Globus pallidus (tissue), 1 donor: ENCODE measurements at regions not wholly inside any gene's neighbourhood (a gene's known extent, or its start where the extent isn't known, plus 50 kb on each side); places are given as distances from the start of the nearest gene placed in this dataset.
A peak's percentile ranks its signal among the peaks of the same experiment; 100 is the strongest.

ENCODE experiments used
- DNase-seq: peaks from one replicate; pipeline ENCODE4 v3.0.0-alpha.2; 2015; ENCODE audit warnings: low spot score

DNA sequence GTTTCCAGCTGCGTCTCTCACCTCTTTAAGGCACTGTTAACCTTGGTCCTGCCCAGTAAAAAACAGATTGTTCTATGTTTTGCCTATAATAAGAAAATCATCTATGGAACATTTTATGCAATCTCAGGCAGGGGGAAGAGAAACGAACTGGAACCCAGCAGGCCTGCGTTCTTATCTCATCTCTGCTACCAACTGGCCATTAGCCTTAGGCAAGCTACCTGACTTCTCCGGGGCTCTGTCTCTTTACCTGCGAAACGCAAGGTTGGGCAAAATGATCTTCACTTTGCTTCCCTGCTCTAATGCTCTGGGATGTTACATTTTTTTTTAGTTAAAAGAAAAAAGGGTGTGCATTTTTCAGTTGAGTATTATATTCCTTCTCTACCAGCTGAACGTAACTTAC, 70.5 kb upstream of the WIPF1 start:
- no peak for DNase-seq

DNA sequence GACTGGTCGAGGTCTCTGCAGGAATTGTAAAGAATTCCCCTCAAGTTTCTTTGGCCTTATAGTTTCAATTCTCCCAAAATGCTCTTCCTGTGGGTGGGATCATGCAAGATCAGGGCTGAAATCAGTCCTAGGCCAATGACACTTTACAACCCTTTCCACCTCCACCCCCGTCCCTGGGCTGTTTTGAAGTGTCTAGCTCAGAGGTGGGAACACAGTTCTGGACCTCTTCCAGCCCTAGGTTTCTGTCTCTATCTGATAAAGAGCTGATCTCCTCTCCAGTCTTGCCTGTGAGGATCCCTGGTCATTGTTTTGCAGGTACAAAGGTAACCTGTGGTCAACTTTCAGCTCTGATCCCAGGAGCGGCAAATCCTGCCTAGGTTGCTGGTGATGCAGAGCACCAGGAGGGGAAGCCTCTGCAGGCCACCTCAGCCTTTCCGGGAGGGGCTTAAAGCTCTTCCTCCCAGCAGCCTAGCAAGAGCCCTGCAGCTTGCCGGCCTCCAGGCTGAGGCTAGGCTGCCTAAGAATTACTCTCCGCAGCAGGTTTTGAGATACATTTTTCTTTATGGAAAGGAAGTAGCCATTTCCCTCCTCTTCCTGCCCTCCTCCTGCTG, 69.8 kb upstream of the WIPF1 start:
- no peak for DNase-seq

GRCh38 chr2:174666845-174667244, 69.2 kb upstream of the WIPF1 start:
- DNase-seq: peak; percentile 80

- DNase-seq: peak; percentile 50
These were observed 68.7 kb upstream of the WIPF1 start for GRCh38 chr2:174666312-174666711.

GRCh38 chr2:174664084-174664759, 66.6 kb upstream of the WIPF1 start:
- peak; percentile 62 for DNase-seq

GRCh38 chr2:174663550-174663949, 65.9 kb upstream of the WIPF1 start:
- no peak for DNase-seq

- no peak for DNase-seq
These were observed 65.3 kb upstream of the WIPF1 start for GRCh38 chr2:174662859-174663258.

GRCh38 chr2:174662459-174662858, 64.9 kb upstream of the WIPF1 start:
- DNase-seq: no peak

GRCh38 chr2:174660984-174661675, 63.5 kb upstream of the WIPF1 start:
- DNase-seq: no peak

GRCh38 chr2:174659069-174659900, 61.7 kb upstream of the WIPF1 start:
- DNase-seq: no peak

- no peak for DNase-seq
These were observed 59.1 kb upstream of the WIPF1 start for GRCh38 chr2:174656676-174657176.

DNA sequence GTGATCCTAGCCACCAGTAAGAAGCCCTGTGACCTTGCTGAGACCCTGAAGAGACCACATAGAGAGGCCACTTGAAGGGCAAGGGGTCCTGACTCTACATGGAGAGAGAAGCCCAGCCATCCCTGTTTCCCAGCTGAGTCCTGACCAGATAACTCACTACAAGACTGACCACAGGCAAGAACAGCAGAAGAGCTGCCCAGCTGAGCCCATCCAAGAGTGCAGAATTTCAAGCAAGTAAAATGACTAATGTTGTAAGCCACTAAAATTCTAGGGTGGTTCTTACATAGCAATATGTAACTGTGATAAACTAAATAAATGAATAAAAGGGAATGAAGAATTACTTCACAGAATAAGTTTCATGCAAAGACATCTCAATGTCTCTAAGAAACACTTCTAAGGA, 58.4 kb upstream of the WIPF1 start:
- DNase-seq: no peak

DNA sequence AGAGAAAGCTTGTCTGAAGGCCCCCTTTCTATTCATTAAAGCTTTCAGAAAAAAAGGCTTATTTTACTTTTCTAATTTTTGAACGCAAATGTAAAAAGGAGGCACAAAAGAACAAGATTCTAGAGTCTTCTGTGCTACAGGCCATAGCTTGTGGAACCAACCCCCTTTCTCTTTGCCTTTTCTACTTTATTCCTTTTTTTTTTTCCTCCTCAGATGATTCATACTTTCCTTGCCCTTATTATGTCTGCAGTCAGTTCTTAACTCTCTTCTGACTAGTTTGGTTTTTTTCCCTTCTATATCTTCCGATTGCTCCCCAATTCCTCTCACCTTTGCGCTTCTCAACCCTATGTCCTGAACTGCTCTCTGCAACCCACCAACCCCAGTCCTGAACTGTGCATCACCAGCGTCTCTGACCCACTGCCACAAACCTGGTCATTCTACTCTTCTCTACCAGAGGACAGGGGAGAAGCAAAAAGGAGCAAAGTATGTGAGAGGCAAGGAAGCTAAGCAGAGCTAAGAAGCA, 56.9 kb upstream of the WIPF1 start:
- no peak for DNase-seq

DNA sequence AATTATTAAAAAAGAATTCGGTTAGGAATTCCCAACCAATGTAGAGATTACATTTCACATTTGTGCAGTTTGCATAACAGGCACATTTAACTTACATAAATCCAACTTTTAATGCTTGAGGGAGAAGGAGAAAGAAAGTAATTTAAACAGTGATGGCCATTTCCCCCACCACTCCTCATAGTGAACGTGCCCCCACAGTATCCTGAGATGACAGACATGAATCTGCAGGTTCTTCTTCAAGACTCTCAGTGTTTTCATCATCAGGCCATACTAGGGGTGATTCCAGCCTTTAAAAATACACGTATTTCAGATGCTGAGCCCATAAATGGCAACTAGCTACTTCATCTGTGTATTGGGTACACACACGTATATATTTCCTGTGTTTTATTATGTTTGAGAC, 51.3 kb upstream of the WIPF1 start:
- no peak for DNase-seq
